ENCODE measurements at regions not wholly inside any gene's neighbourhood (a gene's known extent, or its start where the extent isn't known, plus 50 kb on each side); places are given as distances from the start of the nearest gene placed in this dataset.

- H3K9ac ChIP-seq (ENCODE audit: insufficient read length, low read depth): no peak overlapping the region
- no peaks in the 10 kb centered on the region for H3K36me3 ChIP-seq (ENCODE audit: insufficient read depth, insufficient read length, low read length)
- no peaks in the 10 kb centered on the region for H3K27me3 ChIP-seq (ENCODE audit: insufficient read depth, insufficient read length)
- no peaks in the 10 kb centered on the region for H3K9me3 ChIP-seq (ENCODE audit: insufficient read depth, low read length)
- no peak overlapping the region for H3K4me3 ChIP-seq (ENCODE audit: insufficient read length, low read depth)
- TF ChIP-seq ZNF274 (IDR thresholded peaks at IDR 0.05; ENCODE audit: low read depth, low read length): no peak
- no peak for TF ChIP-seq YY1 (IDR thresholded peaks at IDR 0.05; ENCODE audit: insufficient read depth, insufficient read length)
- no peak for TF ChIP-seq SUZ12 (IDR thresholded peaks at IDR 0.05; ENCODE audit: extremely low read depth, insufficient read depth, insufficient read length)
- DNase-seq (ENCODE audit: low read depth, low spot score): no peak
- H3K4me1 ChIP-seq (ENCODE audit: insufficient read depth, insufficient read length): peaks cover 3% of the 10 kb centered on the region
Observed at GRCh38 chr10:29946953-29947700, 112.3 kb downstream of the JCAD start.

GRCh38 chr10:29946614-29946952 lies 112.8 kb downstream of the JCAD start:
- H3K4me1 ChIP-seq (ENCODE audit: insufficient read depth, insufficient read length): peaks cover 3% of the 10 kb centered on the region
- no peaks in the 10 kb centered on the region for H3K9me3 ChIP-seq (ENCODE audit: insufficient read depth, low read length)
- no peaks in the 10 kb centered on the region for H3K27me3 ChIP-seq (ENCODE audit: insufficient read depth, insufficient read length)
- TF ChIP-seq SUZ12 (IDR thresholded peaks at IDR 0.05; ENCODE audit: extremely low read depth, insufficient read depth, insufficient read length) (no peak), ZNF274 (IDR thresholded peaks at IDR 0.05; ENCODE audit: low read depth, low read length) (no peak), YY1 (IDR thresholded peaks at IDR 0.05; ENCODE audit: insufficient read depth, insufficient read length) (no peak)
- H3K36me3 ChIP-seq (ENCODE audit: insufficient read depth, insufficient read length, low read length): no peaks in the 10 kb centered on the region
- no peak for DNase-seq (ENCODE audit: low read depth, low spot score)
- H3K4me3 ChIP-seq (ENCODE audit: insufficient read length, low read depth): no peak overlapping the region
- H3K9ac ChIP-seq (ENCODE audit: insufficient read length, low read depth): no peak overlapping the region

- no peaks in the 10 kb centered on the region for H3K9me3 ChIP-seq (ENCODE audit: insufficient read depth, low read length)
- H3K27me3 ChIP-seq (ENCODE audit: insufficient read depth, insufficient read length): no peaks in the 10 kb centered on the region
- TF ChIP-seq ZNF274 (IDR thresholded peaks at IDR 0.05; ENCODE audit: low read depth, low read length): no peak
- no peak for TF ChIP-seq SUZ12 (IDR thresholded peaks at IDR 0.05; ENCODE audit: extremely low read depth, insufficient read depth, insufficient read length)
- TF ChIP-seq YY1 (IDR thresholded peaks at IDR 0.05; ENCODE audit: insufficient read depth, insufficient read length): no peak
- H3K4me1 ChIP-seq (ENCODE audit: insufficient read depth, insufficient read length): no peaks in the 10 kb centered on the region
- no peak overlapping the region for H3K4me3 ChIP-seq (ENCODE audit: insufficient read length, low read depth)
- no peak for DNase-seq (ENCODE audit: low read depth, low spot score)
- no peaks in the 10 kb centered on the region for H3K36me3 ChIP-seq (ENCODE audit: insufficient read depth, insufficient read length, low read length)
- no peak overlapping the region for H3K9ac ChIP-seq (ENCODE audit: insufficient read length, low read depth)
Observed at GRCh38 chr10:29941476-29941875, 117.9 kb downstream of the JCAD start.

GRCh38 chr10:29932991-29933390 lies 126.4 kb downstream of the JCAD start:
- no peak for DNase-seq (ENCODE audit: low read depth, low spot score)
- Histone ChIP-seq H3K9ac (ENCODE audit: insufficient read length, low read depth) (no peak overlapping the region), H3K9me3 (ENCODE audit: insufficient read depth, low read length) (peaks cover 9% of the 10 kb centered on the region; the same call in 1 of the 2 replicates), H3K4me3 (ENCODE audit: insufficient read length, low read depth) (no peak overlapping the region), H3K27me3 (ENCODE audit: insufficient read depth, insufficient read length) (no peaks in the 10 kb centered on the region), H3K4me1 (ENCODE audit: insufficient read depth, insufficient read length) (no peaks in the 10 kb centered on the region), H3K36me3 (ENCODE audit: insufficient read depth, insufficient read length, low read length) (no peaks in the 10 kb centered on the region)
- TF ChIP-seq SUZ12 (IDR thresholded peaks at IDR 0.05; ENCODE audit: extremely low read depth, insufficient read depth, insufficient read length): no peak
- no peak for TF ChIP-seq YY1 (IDR thresholded peaks at IDR 0.05; ENCODE audit: insufficient read depth, insufficient read length)
- TF ChIP-seq ZNF274 (IDR thresholded peaks at IDR 0.05; ENCODE audit: low read depth, low read length): no peak

- Histone ChIP-seq H3K4me3 (ENCODE audit: insufficient read length, low read depth) (no peak overlapping the region), H3K9me3 (ENCODE audit: insufficient read depth, low read length) (peaks cover 9% of the 10 kb centered on the region; the same call in 1 of the 2 replicates), H3K27me3 (ENCODE audit: insufficient read depth, insufficient read length) (no peaks in the 10 kb centered on the region), H3K9ac (ENCODE audit: insufficient read length, low read depth) (no peak overlapping the region), H3K4me1 (ENCODE audit: insufficient read depth, insufficient read length) (no peaks in the 10 kb centered on the region), H3K36me3 (ENCODE audit: insufficient read depth, insufficient read length, low read length) (no peaks in the 10 kb centered on the region)
- no peak for DNase-seq (ENCODE audit: low read depth, low spot score)
- no peak for TF ChIP-seq SUZ12 (IDR thresholded peaks at IDR 0.05; ENCODE audit: extremely low read depth, insufficient read depth, insufficient read length)
- TF ChIP-seq YY1 (IDR thresholded peaks at IDR 0.05; ENCODE audit: insufficient read depth, insufficient read length): no peak
- TF ChIP-seq ZNF274 (IDR thresholded peaks at IDR 0.05; ENCODE audit: low read depth, low read length): no peak
Observed at GRCh38 chr10:29931833-29932232, 127.6 kb downstream of the JCAD start.

GRCh38 chr10:29929006-29929405 lies 130.4 kb downstream of the JCAD start:
- H3K27me3 ChIP-seq (ENCODE audit: insufficient read depth, insufficient read length): no peaks in the 10 kb centered on the region
- H3K4me3 ChIP-seq (ENCODE audit: insufficient read length, low read depth): no peak overlapping the region
- peaks cover 4% of the 10 kb centered on the region for H3K4me1 ChIP-seq (ENCODE audit: insufficient read depth, insufficient read length)
- no peak for DNase-seq (ENCODE audit: low read depth, low spot score)
- no peak for TF ChIP-seq SUZ12 (IDR thresholded peaks at IDR 0.05; ENCODE audit: extremely low read depth, insufficient read depth, insufficient read length)
- no peak for TF ChIP-seq YY1 (IDR thresholded peaks at IDR 0.05; ENCODE audit: insufficient read depth, insufficient read length)
- TF ChIP-seq ZNF274 (IDR thresholded peaks at IDR 0.05; ENCODE audit: low read depth, low read length): no peak
- peaks cover 9% of the 10 kb centered on the region; the same call in 1 of the 2 replicates for H3K9me3 ChIP-seq (ENCODE audit: insufficient read depth, low read length)
- no peak overlapping the region for H3K9ac ChIP-seq (ENCODE audit: insufficient read length, low read depth)
- H3K36me3 ChIP-seq (ENCODE audit: insufficient read depth, insufficient read length, low read length): no peaks in the 10 kb centered on the region

GRCh38 chr10:29926693-29927048 lies 132.7 kb downstream of the JCAD start:
- H3K9ac ChIP-seq (ENCODE audit: insufficient read length, low read depth): no peak overlapping the region
- H3K9me3 ChIP-seq (ENCODE audit: insufficient read depth, low read length): peaks cover 3% of the 10 kb centered on the region; the same call in 1 of the 2 replicates
- TF ChIP-seq YY1 (IDR thresholded peaks at IDR 0.05; ENCODE audit: insufficient read depth, insufficient read length): no peak
- no peak for TF ChIP-seq SUZ12 (IDR thresholded peaks at IDR 0.05; ENCODE audit: extremely low read depth, insufficient read depth, insufficient read length)
- TF ChIP-seq ZNF274 (IDR thresholded peaks at IDR 0.05; ENCODE audit: low read depth, low read length): no peak
- H3K4me1 ChIP-seq (ENCODE audit: insufficient read depth, insufficient read length): peaks cover 4% of the 10 kb centered on the region
- H3K27me3 ChIP-seq (ENCODE audit: insufficient read depth, insufficient read length): no peaks in the 10 kb centered on the region
- DNase-seq (ENCODE audit: low read depth, low spot score): no peak
- H3K4me3 ChIP-seq (ENCODE audit: insufficient read length, low read depth): no peak overlapping the region
- no peaks in the 10 kb centered on the region for H3K36me3 ChIP-seq (ENCODE audit: insufficient read depth, insufficient read length, low read length)
